ENCODE measurements at regions not wholly inside any gene's neighbourhood (a gene's known extent, or its start where the extent isn't known, plus 50 kb on each side); places are given as distances from the start of the nearest gene placed in this dataset.
A peak's percentile ranks its signal among the peaks of the same experiment; 100 is the strongest.

DNA sequence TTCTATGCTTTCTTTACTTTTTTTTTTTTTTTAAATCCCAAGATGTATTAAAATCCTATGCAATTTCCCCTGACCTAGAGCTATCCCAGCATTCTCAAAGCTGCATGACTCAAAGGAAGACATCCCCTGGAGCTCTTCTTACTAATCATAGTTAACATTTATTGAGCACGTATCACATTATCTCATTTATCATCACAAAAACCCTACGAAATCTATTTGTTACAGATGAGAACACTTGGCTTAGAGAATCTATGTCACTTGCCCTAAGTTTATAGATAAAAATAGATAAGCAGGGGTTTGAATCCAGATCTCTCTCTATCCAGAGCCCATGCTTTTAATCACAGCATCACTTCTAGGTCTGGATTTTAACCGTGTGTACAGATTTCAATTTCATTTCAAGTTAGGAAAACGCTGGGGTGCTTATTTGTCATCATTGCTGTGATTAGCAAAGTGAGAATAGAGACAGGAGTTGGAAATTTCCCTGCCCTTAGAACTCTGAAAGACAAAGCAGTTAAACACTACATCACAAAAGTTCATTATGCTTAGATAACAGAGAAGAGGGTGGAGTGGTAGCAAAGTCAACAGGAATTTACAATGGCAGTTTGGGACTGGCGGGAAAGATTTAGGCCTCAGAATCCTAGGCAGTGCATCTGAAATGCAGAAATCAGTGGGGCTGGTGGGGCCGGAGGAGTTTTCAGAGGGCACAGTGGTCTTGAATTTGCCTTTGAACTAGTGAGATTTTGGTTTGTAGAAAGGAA lies 177.7 kb upstream of the FRMD6 start:
- DNase-seq = no peak

DNA sequence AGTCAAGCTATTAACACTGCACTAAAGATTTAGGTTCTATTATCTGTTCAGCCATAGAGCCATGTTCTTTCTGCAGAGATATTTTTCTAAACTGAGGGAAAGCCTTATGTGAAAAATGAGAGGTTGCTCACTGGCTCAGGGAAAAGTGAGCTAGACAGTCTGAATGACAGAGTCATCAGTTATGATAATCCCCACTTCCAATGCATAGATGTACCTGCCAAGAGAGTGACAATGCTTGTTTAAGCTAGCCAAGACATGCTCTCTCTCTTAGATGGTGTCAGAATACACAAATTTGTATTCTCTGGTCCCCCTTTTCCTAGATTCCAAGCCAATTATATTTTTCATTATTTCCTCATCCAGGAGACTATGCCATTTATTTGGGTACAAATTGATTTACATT lies 176.9 kb upstream of the FRMD6 start:
- DNase-seq = no peak

DNA sequence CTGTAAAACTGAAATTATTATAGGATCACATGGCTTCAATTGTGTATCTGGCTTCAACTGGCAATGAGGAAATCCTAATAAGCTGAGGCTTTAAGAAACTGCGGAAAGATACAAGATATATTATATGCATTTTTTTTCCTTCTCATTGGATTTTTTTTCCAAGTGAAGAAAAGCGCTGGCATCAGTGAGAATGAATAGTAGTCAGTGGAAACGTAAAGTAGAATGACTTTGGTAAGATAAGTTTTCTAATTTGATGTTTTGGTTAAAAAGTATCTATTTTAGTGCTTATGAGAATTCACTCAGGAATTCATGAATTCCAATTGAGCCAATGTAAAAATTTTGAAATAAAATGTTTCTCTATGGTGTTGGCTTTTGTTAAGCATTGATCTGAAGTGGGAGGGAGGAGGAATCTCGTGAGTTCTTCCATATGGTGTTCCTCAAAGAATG lies 173.5 kb upstream of the FRMD6 start:
- DNase-seq = no peak

DNA sequence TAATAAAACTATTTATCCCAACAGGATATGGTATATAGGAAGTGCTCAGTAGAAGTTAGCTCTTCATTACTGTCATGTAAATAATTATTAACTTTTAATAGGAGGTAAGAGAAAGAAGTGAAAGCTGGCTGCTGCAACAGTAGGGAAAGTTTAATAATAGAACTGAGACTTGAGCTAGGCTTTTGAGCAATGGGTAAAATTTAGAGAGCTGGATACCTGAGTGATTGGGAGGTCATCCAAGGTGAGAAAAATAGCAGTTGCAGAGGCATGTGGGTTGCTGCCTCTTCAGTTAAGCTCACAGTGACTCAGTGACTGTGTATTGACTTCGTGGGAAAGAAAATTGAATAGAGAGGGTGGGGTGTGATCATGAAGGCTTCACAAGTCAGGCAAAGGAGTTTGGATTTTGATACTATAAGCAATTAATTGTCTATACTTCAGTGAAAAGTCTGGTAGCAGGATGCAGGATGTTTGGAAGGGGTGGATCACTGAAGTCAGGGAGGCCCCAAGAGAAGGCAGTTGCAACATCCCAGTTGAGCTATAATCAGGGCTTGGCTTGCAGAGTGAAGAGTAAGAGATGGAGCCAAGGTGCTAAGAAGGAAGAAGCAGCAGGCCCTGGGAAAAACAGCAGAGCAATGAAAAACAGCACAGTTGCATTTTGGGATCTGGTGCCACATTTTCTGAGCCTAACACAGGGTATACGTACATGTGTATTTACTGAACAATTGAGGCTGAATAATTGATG lies 172.0 kb upstream of the FRMD6 start:
- DNase-seq = peak; percentile 19 to 25

DNA sequence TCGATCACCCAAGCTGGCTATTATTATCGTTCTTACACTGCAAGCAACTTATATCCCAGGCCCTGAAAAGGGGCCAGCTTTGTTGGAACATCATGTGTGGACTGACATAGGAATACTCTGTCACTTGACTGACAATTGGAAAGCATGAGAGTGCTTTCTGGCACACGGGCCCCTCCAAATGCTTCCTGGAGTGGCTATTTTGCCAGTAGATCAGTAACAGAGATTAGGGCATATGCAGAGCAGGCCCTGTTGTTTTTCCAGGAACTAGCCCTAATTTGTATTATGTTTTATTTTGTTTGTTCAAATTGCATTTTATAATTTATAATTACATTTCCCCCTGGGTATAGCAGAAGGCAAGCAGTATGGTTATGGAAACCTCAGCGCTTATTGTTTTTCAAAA lies 170.1 kb upstream of the FRMD6 start:
- DNase-seq = no peak

DNA sequence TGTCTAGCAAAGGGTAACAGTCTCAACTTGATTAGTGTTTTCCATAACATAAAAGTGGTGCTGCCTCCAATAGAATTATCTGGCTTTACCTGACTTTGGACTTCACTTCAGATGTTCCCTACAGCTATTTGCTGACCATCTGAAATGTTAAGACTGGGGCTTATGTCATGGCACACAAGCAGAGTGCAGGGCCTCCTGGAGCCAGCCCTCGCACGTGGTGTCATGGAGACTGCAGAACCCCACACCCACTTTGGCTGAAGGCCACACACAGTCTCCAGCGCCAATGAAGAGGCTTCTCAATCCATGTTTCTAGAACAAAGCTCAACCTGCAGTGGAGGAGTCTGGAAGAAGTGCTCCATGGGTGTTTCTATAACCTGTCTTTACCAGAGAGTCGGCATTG lies 169.6 kb upstream of the FRMD6 start:
- no peak for DNase-seq

DNA sequence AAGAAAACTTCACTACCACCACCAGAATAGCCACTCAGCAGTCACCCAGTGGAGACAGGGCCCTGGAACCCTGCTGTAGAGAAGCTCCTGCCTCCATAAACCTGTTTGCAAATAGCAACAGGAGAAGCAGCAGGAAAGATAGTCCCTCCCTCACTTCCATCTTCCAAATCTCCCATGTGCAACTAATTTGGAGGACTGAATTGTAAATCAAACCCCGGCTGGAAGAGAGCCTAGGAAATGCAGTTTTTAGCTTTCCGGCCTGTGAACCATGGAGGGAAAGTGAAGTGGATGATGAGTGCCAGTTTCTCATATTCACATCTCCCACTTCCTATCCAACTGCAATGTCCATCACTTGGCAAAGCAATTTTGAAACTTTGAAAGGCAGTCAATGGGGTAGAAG lies 167.2 kb upstream of the FRMD6 start:
- no peak for DNase-seq

DNA sequence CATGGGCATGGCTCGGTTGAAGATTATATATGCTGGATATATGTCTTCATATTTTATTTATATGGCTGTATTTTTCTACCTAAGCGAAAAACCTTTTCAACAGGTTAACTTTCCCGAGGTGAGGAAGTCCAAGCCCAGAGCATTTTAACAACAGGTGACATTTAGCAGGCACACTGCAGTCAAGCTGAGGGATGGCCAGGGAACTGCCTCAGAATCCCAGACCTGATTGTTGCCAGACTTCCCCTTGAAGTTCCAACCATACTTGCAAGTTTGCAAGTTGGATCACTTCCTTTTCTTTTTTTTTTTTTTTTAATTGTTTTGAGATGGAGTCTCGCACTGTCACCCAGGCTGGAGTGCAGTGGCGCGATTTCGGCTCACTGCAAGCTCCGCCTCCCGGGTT lies 166.0 kb upstream of the FRMD6 start:
- DNase-seq = no peak

DNA sequence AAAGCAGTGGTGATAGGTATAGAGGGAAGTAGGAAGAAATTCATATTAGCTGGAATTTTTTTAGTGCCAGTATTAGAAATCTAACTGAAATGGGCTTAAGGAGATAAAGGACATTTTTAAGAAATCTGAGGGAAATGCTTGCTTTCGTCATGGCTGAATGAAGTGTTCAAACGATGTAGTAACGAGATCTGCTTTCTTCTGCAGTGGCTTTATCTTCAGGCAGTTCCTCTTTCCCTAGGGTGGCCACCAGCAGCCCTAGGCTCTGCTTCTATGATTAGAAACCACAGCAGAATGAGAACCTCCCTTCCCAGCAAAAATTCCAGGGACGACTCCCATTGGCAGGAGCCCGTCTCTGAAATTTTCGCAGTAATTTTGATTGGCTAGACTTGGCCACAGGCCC lies 163.9 kb upstream of the FRMD6 start:
- no peak for DNase-seq

DNA sequence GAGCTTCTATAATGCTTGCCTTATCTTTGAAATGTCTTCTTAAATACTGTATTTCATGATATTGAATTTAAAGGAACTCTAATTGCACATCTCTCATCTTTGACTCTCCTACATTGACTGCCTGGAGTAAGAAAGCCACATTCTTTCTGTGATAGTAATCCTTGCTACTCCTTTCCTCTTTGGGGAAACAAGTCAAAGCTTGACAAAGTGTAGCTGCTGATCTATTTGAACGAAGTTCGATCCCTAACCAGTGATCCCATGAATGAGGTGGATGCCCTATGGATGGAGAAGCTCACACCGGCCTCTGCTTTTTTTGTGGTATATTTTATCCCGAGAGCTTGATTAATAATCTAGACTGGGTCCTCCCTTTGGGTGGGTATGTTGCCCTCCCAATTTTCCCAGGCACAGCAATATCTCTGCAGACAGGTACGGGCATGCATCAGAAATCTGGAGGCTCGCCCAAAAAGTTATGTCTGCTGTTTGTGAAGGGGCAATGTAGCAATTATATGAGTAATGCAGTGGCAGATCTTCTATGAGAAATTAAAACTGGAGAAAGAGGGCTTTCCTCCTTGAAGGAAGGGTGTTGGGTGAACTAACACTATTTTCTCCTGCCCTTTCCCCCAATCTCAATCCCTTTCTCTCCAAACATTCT lies 163.0 kb upstream of the FRMD6 start:
- no peak for DNase-seq

DNA sequence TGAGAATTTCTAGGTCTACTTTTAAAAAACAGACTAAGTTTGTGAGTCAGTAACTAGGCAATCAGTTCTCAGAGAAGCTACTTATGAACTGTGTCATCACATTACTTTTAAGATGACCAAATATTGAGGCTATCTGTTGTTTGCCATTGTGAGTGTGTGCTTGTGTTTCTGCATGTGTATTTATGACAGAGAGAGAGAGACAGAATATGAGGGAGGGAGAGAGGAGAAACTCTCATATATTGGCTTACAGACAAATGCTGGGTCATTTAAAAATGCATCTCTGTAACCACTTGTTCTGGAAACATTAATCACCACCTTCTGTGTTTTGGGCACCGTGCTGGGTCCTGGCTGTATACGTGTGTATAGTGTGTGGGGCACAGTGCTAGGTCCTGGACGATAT lies 161.5 kb upstream of the FRMD6 start:
- DNase-seq = no peak

DNA sequence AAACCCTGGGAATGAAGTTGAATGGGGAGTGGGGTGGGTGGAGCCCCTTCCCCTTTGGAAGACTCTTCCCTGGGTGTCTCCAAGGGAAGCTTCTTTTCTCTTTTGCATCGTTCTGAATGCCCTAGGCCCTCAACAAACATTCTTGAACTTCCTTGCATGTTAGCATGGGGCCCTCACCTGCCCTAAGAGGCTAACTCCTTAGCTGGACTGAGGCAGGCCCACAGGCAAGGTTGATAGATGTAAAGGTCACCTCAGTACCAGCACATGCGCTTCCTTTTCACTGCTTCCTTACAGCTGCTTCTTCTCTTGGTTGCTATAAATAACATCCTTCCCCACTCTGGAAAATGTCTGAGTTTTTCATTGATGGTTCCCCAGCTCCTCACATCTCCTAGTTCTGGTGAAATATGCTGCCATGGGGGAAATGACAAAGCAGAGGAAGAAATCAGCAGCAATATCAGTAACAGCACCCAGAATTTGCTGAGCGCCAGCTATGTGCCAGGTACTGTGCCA lies 160.6 kb upstream of the FRMD6 start:
- DNase-seq = no peak

DNA sequence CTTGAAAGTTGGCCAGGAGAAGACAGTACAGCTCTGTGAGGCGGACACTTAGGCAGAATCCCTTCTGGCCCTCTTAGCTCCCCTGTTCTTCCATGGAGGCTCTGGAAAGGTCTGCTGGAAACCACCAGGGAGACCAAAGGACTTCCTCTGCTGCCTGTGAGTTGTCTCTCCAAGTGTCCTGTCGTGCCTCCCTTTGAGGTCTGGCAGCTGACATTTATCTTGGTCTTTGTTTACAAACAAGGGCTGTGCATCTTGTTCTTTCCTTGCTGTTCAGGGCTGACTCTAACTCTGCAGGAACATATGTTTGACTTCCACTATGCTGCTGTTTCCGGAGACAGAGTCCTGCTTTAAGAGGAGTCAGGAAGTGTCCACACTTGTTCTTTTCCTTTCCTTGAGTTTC lies 159.9 kb upstream of the FRMD6 start:
- no peak for DNase-seq

DNA sequence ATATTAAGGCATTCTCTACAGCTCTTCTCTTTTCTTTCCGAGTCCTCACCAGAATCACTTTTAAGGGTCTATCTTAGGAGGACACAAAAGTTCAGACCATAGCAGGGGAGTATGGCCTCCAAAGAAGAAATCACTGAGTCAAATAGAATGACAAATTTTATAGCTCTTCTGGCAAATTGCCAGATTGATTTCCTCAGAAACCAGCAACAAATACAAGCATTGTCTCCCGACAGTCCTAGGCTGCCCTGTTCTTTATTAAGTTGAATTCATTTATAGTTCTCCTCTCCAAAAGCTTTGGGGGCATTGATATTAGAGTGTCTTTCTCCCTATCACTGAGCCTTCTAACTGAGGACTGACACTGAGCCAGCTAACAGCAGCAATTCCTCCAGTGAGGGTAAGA lies 156.4 kb upstream of the FRMD6 start:
- no peak for DNase-seq

DNA sequence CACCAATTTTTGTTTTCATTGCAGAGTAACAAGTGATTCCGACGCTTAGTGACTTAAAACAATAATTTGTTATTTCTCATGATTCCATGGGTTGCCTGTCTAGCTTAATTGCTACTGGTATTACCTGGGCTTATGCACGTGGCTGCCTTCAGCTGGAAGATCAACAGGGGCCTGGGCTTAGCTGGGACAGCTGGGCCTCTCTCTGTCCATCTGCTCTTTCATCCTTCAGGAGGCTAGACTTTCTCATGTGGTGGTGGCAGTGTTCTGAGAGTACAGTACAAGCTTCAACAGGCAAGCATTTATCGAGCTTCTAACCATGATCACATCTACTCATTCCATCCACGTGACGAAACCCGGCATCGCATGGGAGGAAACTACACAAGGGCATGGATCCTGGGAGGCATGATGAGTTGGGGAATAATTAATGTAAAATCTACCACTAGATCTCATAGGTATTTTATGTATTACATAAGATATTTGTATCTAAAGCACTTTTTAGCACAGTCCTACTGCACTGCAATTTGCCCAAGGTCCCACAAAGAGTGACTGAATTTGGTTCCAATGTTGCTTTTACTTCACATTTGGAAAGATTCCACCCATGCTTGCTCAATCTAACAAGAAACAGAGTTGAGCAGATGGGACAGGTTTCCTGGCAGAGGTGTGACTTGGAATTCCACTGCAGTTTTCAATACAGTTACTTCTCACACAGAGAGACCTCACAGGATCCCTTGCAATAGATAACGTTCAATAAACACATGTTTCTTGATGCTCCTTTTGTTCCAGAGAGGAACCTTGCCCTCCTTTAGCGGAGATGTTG lies 153.1 kb upstream of the FRMD6 start:
- DNase-seq = no peak

DNA sequence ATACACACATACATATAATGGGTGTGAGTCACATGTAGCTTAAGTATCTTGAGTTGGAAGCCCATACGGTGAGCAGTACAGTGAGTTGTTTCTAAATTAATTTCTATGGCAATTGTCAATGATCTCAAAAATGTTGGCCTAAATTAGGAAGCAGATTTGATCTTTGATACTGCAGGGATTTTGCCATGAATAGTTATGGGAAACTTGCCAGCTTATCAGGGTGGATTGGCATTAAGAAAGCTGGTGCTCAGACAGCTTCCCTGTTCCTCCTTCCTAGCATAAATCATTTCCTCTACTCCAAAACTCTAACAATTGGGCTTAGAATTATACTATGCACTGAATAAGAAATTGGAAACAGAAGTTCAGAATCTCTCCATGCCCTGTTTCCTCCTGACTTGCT lies 150.9 kb upstream of the FRMD6 start:
- no peak for DNase-seq

DNA sequence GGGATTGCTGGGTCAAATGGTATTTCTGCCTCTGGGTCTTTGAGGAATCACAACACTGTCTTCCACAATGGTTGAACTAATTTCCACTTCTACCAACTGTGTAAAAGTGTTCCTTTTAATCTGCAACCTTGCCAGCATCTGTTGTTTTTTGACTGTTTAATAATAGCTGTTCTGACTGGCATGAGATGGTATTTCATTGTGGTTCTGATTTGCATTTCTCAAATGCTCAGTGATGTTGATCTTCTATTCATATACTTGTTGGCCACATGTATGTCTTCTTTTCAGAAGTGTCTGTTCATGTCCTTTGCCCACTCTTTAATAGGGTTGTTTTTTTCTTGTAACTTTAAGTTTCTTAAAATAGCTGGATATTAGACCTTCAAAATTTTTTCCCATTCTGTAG lies 150.0 kb upstream of the FRMD6 start:
- no peak for DNase-seq

DNA sequence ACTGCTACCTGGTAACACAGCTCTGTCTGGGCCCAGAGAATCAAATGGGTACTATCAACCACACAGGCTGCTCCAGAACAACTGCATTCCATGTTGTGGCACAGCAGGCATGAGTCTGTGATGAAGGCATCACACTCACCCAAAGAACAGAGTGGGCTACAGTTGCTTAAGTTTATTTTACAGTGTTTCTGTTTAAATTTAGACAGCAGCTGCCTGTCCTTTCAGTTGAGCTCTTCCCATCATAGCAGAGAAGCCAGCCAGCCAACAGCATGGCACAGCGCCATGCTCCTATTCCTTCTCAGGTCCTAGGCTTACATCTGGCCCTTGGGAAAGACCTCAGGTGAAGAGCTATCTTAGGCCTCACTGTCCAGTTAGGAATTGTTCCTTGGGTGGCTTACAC lies 147.0 kb upstream of the FRMD6 start:
- DNase-seq = no peak

DNA sequence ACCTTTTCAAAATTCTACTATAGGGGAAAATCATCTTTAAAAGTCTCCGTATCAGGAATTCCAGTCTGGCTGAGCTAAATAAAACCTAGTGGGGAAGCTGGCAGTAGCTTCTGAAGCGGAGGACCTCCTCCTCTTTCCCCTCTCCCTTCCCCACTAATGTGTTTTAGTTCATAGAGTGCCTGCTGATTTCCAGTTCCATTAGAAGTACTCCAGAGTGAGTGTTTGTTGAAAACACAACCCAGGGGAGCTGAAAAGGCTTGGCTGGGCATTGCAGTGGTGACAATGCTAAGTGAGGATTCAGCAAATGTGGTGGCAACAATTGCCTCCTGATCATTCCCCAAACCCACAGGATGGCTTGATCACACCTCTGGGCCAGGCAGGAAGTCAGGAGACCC lies 144.2 kb upstream of the FRMD6 start:
- DNase-seq = peak; percentile 71 to 75

DNA sequence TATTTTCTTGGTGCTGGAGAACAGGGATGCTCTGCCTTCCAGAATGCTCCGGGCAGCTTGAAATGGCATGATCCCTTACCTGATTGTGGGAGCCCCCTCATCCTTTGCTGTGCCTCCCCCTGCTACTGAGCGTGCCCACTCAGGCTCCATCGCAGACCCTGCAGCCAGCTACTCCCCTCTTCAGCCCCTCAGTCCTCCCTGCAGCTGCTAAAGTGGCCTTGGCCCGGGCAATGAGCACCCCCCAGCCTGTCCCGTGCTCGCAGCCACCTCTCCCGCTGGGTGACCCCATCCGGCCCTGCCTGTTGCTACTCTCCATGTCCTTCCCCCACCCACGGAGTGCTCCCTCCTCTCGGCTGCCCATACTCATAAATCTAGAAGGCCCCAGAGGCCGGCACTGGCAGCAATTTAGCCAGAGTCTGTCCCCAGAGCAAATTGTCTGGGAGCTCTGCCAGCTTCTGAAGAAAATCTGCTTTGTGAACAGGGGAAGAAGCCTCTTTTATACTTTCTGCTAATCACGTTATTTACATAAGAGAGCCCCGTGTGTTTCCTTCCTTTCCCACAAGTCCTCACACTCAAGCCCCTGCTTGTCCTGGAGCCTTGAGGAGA lies 143.7 kb upstream of the FRMD6 start:
- DNase-seq = peak; percentile 72 to 76

DNA sequence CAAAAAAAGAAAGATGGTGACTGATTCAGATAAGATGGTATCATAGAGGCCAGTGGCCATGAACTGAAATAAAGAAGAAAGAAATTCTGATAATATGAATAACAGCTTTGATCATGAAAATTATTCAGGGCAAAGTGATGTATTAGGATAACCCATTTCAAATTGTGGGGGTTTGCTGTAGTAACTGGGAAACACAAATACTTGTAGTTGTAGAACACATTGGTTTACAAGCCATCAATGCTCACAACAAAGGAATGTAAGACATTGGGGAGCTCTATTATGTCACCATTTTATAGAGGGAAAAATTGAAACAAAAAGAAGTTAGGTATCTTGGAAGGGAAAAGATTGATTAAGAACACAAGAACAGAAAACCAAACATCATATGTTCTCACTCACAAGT lies 140.4 kb upstream of the FRMD6 start:
- no peak for DNase-seq

DNA sequence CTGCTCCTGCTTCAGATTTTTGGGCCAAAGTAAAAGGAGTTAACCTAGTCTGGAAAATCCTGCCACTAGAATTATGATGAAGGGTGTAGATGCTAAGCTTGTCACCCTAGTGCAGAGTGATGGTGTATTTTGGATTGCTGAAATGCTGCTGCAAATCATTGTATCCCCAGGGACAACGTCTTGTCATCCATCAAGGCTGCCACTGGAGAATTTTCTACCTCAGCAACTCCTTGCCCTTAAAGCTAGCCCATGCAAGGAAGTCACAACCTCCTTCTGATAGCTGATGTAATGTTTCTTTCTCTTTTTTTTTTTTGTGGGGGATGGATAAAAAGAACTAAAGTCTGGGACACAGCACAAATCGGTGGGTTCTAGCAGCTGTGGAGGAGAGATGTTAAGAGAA lies 139.4 kb upstream of the FRMD6 start:
- no peak for DNase-seq
